NOMO-1 (cell line): ENCODE measurements at regions not wholly inside any gene's neighbourhood (a gene's known extent, or its start where the extent isn't known, plus 50 kb on each side); places are given as distances from the start of the nearest gene placed in this dataset.

ENCODE experiments used
- DNase-seq, 2 experiments: peaks; one replicate each; lab custom pipeline; 2025; ENCODE audit not compliant: unreplicated experiment in 2 of 2; lab: John Stamatoyannopoulos, UW

- no peak for DNase-seq
These were observed 517.5 kb downstream of the RNF144B start for GRCh38 chr6:18904681-18905080.

DNA sequence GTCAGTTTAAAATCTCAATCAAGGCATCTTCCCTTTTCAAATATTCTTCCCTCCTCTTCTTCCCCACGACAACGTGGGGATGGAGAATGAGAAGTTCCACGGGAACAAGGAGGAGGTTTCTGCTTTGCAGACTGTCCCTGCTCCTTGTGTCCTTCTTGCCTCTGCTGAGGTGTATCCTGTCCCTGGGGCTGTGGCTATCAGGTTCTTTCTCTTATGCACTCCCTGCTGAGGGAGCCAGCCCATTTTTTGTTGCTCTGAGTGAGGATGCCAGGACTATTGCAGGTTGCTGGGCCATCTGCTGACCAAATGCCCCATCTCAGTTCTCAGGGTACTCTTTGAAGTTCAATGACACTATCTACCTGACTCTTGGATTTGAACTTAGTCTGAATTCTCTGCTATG, 533.6 kb downstream of the RNF144B start:
- DNase-seq = no peak

- DNase-seq = no peak
These were observed 543.9 kb downstream of the RNF144B start for GRCh38 chr6:18931086-18931485.

DNA sequence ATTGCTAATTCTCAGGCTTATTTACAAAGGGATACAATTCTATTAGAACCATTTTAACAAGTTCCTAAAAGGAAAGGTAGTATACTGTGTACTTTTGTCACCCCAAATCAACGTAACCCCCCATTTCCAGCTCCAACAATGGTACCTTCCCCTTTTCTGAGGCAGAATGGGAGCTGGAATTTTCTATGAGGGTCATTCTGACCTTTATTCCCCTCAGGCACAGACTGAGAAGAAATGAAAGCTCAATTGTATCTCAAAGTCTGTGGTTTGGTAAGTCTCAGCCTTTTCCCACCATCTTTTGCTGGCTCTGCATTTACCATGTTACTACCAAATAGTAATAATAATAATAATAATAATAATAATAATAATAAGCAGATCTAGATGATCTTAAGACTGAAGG, 571.0 kb downstream of the RNF144B start:
- no peak for DNase-seq

- no peak for DNase-seq
These were observed 574.4 kb downstream of the RNF144B start for GRCh38 chr6:18961566-18961965.

GRCh38 chr6:18962361-18962905, 575.3 kb downstream of the RNF144B start:
- no peak for DNase-seq

- DNase-seq = no peak
These were observed 576.3 kb downstream of the RNF144B start for GRCh38 chr6:18963439-18963838.

DNA sequence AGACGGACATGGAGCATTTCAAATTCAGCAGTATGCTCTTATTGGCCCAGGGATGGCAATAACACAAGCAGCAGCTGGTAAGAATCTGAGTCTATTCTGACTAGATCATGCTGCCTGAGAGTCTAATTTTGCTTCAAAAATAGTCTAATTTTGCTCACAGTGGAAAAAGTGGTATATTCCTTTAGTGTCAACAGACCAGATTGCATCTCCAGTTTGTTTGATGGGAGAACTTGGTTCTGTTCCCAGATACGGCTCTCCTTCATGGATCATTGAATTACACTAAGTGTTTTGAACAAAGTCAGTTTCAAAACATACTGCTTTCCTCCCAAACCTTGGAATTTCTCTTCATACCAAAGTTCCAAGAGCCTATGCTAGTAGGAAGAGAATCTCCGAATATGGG, 586.1 kb downstream of the RNF144B start:
- DNase-seq = no peak

DNA sequence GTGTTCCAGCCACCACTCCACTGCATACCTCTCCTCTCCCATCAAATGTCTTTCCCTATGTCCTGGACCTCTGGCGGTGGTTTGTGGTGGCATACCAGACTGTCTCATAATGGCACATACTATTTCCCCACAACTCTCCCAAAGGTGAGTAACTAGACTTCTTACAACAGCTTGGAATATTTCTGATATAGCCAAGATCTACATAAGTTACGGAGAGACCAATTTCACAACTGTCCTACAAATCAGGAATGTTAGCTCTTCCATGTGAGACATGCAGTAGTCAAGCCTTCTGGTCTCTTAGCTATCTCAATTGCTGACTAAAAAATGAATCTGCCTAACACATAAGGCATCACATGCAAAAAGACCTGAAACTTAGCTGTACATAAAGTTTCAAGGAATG, 588.9 kb downstream of the RNF144B start:
- DNase-seq = no peak

DNA sequence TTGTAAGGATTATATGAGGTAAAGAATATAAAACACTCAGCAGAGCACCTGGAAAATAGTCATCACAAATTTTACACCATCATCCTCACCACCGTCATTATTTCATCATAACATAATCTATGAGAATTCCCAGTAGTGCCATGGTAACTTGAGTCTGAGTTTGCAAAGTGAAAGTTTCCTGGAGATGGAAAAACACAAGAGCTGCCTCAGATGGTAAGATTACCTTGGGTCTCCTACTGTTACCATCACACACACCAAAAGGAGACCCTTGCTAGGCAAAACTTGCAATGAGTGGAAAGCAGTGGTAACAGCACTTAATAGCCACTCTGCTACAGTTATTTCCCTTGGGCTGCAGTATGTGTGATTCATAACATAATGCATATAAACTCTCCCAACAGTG, 589.8 kb downstream of the RNF144B start:
- no peak for DNase-seq

GRCh38 chr6:18978337-18979128, 591.4 kb downstream of the RNF144B start:
- no peak for DNase-seq

GRCh38 chr6:18985061-18985460, 597.9 kb downstream of the RNF144B start:
- no peak for DNase-seq

- DNase-seq = no peak
These were observed 598.8 kb downstream of the RNF144B start for GRCh38 chr6:18985996-18986395.

DNA sequence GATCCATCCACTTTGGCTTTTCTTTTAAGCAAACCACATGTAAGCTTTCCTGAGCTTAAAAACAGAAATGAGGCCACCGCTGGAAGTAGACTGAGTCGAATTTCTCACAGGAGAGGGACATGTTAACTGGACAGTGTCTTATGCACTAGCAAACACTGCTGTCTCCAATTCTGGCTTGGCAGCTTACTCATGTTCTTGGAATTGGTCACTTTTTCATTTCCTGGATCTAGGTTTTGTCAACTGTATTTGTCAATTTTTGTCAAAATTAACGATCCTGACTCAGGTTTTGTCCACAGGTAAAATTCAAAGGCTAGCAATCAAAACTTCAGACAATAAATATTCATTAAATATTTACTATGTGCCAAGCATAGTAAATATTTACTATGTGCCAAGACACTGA, 601.5 kb downstream of the RNF144B start:
- DNase-seq = no peak

DNA sequence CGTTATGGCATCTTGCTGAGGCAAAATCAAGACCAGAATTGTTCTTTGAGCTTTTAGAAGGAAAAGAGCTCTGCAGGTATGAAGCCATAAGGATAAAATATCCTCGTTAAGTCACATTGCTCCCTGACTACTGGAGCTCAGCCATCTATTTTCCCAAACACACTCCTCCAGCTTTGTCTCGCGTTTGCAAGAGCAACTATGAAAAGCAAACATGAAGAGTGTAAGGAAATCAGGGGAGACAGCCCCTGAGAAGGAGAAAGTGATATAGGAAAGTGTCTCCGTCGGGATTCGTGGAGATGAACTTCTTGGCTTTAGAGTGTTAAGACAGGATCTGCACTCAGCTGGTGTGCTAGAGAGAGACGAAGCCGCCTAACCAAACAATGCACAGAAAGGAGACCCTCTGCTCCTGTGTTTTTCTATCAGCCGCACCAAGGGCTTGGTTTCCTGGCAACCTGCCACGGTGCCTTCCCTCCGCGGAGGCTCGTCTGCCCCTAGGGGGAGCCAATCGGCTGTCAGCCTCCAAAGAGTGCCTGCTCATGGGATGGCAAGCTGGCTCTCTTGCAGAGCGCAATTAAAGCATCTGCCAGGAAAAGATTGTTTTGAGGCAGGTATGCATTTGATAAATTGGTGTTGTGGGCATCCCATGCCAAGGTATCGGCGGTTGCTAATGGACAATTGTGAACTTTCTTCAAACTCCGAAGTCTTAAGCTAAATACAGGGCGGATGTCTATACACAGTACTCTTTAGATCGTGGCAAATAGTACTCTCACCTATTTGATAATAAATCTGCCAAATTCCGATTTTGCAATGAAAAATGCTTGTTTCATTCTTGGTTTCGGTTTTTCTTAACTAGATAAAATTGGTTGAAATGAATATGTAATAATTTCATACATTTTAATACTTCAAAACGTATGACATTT, 603.2 kb downstream of the RNF144B start:
- DNase-seq = no peak

DNA sequence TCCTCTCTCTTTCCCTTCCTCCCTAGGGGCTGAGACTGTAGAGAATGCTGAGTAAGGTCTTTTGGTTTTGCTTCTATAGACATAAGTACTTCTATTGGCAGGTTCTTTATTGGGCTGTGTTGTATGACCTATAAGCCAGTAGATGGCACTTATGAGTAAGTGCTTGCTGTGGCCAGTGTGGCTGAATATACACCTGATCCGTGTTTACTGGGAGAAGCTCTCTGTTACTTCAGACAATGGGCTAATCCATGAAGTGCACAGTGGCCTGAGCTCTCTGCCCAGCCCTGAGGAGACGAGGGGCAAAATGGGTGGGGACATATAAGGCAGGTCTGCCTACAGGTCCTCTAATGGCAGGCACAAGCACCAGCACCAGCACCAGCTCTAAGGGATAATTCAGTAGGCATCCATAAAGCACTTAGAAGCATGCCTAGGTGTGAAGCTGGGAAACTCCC, 610.3 kb downstream of the RNF144B start:
- DNase-seq = peak; percentile 3 to 4

- no peak for DNase-seq
These were observed 615.9 kb downstream of the RNF144B start for GRCh38 chr6:19002976-19003560.

DNA sequence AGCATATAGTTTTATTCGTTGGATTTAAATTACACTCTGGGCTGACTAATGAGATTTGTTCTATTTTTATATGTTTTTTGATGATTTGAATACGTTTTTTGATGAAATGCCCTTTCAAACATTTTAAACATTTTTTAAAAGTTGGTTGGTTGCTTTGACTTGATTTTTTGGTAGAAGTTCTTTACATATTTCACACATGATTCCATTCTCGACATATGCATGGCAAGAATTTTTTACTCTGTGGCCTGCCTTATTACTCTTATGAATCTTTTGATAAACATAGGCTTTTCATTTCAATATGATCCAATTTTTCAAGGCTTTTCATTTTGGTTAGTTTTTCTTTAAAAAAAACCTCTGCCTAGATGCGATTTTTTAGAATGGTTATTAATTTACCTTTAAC, 617.0 kb downstream of the RNF144B start:
- DNase-seq = no peak

DNA sequence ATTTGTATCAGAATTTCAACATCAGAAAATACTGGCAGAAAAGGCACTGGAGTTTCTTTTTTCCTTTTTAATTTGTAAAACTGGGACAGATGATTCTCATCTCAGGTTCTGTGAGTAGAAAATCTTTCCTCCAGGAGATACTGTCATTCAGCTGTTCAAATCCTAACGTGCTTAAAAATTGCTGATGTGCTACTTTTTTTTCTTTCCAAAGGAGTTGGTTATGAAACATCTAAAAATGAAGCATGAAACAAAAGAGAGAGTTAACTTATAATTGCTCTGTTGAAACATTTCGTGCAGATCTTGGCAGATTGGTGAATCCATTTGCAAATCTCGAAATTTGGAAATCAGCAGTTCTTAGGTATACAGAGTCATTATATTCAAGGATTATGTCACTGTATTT, 622.6 kb downstream of the RNF144B start:
- no peak for DNase-seq

- no peak for DNase-seq
These were observed 626.0 kb downstream of the RNF144B start for GRCh38 chr6:19013026-19013705.

GRCh38 chr6:19024737-19025136, 637.6 kb downstream of the RNF144B start:
- no peak for DNase-seq
